VCaP (cell line): ENCODE measurements at regions not wholly inside any gene's neighbourhood (a gene's known extent, or its start where the extent isn't known, plus 50 kb on each side); places are given as distances from the start of the nearest gene placed in this dataset.

Experiments
- H3K27ac ChIP-seq: fragments of 450-650 bp; 2 replicates; pipeline ENCODE4 v1.5.1; 2017
- TF ChIP-seq, protein P1 (sequence below): fragments of 450-650 bp; conservative IDR thresholded peaks from 2 replicates; pipeline ENCODE4 v1.5.1; 2017; ENCODE audit warnings: mild to moderate bottlenecking, moderate library complexity

DNA sequence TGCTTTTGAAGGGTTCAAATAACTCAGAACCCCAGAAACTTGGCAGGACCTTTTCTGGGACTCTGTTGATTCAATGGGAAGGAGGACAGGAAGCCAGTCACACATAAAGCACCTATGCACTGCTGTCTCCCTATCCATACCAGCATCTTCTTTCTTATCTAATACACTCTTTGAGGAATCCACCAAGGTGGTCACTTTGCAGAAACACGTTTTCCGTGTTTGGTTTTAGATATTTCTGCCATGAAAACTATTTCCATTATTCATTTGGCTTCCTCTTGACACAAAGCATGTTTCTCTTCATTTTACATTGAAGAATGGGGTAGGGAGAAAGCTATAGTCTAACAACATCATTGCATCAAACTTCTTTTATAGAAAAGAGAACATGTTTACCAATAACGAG lies 76.5 kb upstream of the NR3C1 start:
- H3K27ac ChIP-seq, result no peak overlapping the region
- TF ChIP-seq, protein P1, sequence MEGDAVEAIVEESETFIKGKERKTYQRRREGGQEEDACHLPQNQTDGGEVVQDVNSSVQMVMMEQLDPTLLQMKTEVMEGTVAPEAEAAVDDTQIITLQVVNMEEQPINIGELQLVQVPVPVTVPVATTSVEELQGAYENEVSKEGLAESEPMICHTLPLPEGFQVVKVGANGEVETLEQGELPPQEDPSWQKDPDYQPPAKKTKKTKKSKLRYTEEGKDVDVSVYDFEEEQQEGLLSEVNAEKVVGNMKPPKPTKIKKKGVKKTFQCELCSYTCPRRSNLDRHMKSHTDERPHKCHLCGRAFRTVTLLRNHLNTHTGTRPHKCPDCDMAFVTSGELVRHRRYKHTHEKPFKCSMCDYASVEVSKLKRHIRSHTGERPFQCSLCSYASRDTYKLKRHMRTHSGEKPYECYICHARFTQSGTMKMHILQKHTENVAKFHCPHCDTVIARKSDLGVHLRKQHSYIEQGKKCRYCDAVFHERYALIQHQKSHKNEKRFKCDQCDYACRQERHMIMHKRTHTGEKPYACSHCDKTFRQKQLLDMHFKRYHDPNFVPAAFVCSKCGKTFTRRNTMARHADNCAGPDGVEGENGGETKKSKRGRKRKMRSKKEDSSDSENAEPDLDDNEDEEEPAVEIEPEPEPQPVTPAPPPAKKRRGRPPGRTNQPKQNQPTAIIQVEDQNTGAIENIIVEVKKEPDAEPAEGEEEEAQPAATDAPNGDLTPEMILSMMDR, result no peak

DNA sequence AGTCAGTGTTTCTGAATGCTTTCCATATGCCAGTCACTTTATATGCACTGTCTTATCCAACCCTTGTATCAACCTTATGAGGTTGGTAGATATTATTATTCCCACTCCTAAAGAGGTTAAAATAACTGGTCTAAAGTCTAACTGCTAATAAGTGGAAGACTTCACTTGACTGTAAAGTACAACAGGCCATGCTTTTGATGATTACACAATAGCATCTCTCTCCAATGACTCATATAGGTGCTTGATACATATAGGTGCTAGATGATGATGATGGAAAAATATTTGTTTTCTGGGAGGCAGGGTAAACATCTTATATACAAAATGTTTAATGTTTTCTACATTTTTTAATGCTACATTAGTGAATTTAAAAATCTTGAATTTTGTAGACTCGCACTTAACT lies 75.9 kb upstream of the NR3C1 start:
- H3K27ac ChIP-seq, result no peak overlapping the region
- TF ChIP-seq, protein P1, result no peak

DNA sequence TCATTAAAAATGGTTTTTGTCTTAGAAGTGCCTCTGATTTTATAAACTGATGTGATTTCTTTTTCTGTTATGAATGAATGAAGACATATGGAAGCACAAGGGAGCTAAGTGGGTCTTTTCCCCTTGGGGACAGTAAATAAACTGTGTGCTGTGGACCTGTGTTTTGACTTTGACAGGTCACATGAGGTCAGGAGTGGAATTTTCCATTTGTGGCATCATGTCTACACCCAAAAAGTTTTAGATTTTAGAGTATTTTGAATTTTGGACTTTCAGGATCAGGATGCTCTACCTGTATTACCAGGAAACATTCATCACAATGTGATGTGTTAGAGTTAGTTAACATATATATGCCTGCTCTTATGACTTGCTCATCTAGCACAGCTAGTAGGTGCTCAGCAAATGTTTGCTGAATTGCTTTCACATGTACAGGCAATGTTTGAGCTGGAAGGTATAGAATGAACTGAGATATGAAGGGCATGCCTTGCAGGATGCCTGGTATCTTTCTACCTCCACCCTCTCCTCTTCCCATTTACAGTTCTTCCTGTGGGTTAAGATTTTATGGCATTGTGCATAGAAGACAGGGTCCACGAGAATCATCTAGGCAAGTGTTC lies 73.2 kb upstream of the NR3C1 start:
- no peak overlapping the region for H3K27ac ChIP-seq
- TF ChIP-seq, protein P1, result no peak

DNA sequence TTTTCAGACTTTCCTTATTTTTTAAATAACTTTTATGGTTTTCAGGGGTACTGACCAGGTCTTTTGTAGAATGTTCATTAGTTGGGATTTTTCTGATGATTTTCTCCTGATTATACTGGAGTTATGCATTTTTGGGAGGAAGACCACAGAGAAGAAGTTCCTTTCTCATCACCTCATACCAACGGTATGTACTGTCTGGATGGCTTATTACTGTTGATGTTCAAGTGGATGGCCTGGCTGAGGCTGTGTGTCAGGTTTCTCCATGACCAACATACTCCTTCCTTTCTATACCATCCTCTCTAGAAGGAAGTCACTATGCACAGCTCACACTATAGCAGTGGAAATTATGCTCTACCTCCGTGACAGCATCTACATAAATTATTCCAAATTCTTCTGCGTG lies 71.1 kb upstream of the NR3C1 start:
- TF ChIP-seq, protein P1, result no peak
- no peak overlapping the region for H3K27ac ChIP-seq

DNA sequence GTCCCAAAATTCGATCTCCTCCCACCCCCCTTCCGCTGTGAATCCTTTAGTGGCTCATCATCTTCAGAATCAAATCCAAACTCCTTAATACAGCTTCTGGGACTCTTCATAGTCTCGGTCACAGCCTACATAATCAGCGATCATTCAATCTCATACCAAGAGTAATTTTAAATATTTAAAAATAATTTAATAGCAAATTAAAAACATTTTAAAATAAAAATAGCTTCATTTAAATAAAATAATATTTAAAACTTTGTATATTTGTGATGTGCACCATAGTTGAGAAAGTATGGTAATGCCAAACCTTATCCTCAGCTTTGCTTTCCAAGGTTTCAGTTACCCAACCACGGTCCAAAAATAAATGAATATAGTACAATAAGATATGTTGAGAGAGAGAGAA lies 70.0 kb upstream of the NR3C1 start:
- no peak overlapping the region for H3K27ac ChIP-seq
- TF ChIP-seq, protein P1, result no peak

DNA sequence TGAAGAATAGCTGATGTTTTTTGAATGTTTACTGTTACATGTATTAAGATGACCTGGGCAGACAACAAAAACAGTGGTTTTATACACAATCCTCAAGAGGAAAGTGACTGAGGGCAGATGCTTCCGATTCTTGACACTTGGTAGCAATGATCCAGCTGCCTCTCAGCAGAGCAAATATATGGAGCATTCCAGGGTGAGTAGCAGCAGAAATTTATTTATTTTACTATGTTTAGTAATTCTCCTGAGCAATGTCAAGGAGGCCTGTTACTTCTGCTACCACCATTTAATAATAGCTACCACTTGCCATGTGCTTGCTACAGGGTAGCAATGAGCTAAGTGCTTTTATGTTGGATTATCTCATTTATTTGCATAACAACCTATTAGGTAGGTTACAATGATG lies 69.1 kb upstream of the NR3C1 start:
- no peak overlapping the region for H3K27ac ChIP-seq
- TF ChIP-seq, protein P1, result no peak

DNA sequence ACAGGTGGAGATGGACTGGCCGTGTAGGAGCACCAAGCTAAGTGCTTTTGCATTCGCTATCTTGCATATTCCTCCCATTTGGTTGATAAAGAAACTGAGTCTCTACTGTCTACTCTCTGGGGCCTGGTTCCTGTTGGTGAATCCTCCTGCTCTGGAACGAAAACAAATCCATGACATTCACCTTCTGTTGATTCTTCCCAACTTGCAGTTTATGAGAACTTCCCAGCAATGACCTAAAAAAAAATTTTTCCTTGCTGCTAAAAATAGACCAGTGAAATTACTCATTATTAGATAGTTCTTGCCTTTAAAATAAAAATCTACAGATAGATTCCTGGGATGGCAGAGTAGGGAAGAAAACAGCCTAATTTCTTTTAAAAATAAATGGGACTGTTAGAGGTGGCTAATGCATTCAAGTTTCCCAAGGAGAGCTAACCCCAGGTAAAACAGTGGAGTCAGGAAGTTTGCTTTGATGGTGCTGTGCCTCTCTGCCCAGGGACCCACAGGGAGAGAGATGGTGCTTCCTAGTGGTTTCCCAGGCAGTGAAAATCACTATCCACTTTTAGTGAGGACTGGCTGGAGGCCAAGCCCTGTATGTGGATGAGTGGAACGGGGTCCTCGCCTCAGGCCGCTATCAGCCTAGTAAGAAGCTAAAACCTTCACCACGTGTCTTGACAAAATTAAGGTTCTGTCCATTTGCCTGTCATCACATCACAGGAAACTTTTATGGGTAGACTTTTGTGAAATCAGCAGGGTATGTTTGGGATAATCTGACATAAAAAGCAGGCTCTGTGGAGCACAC lies 68.4 kb upstream of the NR3C1 start:
- no peak overlapping the region for H3K27ac ChIP-seq
- TF ChIP-seq, protein P1, result no peak
